ENCODE measurements at regions not wholly inside any gene's neighbourhood (a gene's known extent, or its start where the extent isn't known, plus 50 kb on each side); places are given as distances from the start of the nearest gene placed in this dataset.
"Not testable (repeated sequence)": the region's sequence is repeated elsewhere in the genome, so short reads cannot be mapped to it uniquely, and the experiment has no call there.

DNA sequence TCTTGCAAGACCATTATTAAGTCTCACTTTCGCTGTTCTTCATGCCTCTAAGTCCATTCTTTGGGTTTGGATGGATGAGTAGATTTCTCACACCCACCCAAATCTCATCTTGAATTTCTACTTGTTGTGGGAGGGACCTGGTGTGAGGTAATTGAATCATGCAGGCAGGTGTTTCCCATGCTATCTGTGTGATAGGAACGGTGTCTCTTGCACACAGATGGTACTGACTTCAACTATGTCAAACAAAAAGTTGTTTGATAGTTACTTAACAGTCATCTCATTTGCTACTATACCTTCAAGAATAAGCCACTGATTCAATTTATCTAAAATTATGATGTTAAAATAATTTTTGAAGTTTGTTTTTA, 99.7 kb downstream of the SPATA31A6 start:
- TF ChIP-seq, protein P1, sequence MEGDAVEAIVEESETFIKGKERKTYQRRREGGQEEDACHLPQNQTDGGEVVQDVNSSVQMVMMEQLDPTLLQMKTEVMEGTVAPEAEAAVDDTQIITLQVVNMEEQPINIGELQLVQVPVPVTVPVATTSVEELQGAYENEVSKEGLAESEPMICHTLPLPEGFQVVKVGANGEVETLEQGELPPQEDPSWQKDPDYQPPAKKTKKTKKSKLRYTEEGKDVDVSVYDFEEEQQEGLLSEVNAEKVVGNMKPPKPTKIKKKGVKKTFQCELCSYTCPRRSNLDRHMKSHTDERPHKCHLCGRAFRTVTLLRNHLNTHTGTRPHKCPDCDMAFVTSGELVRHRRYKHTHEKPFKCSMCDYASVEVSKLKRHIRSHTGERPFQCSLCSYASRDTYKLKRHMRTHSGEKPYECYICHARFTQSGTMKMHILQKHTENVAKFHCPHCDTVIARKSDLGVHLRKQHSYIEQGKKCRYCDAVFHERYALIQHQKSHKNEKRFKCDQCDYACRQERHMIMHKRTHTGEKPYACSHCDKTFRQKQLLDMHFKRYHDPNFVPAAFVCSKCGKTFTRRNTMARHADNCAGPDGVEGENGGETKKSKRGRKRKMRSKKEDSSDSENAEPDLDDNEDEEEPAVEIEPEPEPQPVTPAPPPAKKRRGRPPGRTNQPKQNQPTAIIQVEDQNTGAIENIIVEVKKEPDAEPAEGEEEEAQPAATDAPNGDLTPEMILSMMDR (IDR thresholded peaks at IDR 0.05): not testable (repeated sequence)
- not testable (repeated sequence) for TF ChIP-seq POLR2A (IDR thresholded peaks at IDR 0.05)
